ENCODE measurements at regions not wholly inside any gene's neighbourhood (a gene's known extent, or its start where the extent isn't known, plus 50 kb on each side); places are given as distances from the start of the nearest gene placed in this dataset.

GRCh38 chr14:36035675-36036074 lies 140.8 kb downstream of the PTCSC3 start:
- TF ChIP-seq, protein P1, sequence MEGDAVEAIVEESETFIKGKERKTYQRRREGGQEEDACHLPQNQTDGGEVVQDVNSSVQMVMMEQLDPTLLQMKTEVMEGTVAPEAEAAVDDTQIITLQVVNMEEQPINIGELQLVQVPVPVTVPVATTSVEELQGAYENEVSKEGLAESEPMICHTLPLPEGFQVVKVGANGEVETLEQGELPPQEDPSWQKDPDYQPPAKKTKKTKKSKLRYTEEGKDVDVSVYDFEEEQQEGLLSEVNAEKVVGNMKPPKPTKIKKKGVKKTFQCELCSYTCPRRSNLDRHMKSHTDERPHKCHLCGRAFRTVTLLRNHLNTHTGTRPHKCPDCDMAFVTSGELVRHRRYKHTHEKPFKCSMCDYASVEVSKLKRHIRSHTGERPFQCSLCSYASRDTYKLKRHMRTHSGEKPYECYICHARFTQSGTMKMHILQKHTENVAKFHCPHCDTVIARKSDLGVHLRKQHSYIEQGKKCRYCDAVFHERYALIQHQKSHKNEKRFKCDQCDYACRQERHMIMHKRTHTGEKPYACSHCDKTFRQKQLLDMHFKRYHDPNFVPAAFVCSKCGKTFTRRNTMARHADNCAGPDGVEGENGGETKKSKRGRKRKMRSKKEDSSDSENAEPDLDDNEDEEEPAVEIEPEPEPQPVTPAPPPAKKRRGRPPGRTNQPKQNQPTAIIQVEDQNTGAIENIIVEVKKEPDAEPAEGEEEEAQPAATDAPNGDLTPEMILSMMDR (IDR thresholded peaks at IDR 0.05), result no peak
- no peak for TF ChIP-seq POLR2A (IDR thresholded peaks at IDR 0.05)

All from heart left ventricle (tissue), 13 donors.